ENCODE measurements at regions not wholly inside any gene's neighbourhood (a gene's known extent, or its start where the extent isn't known, plus 50 kb on each side); places are given as distances from the start of the nearest gene placed in this dataset.

DNA sequence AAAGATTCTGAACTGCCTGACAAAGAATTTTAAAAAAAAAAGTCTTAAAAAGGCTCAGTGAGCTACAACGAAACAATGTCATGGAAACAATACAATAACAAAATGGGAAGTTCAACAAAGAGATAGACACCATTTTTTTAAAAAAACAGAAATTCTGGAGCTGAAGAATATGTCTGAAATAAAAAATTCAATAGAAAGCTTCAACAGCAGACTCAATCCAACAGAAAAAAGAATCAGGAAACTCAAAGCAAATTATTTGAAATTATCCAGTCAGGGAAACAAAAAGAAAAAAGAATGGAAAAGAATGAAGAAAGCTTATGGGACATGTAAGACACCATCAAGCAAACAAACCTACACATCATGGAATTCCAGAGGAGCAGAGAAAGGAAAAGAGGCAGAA, 118.5 kb upstream of the LGR5 start:
- Histone ChIP-seq H3K4me2 (ENCODE audit: low read length) (no peak overlapping the region), H2AFZ (ENCODE audit: low read depth, low read length, poor library complexity, severe bottlenecking) (no peak overlapping the region), H3K4me1 (ENCODE audit: control insufficient read depth in 1 of 2, insufficient read depth in 2 of 2, low read length in 2 of 2) (no peaks in the 10 kb centered on the region), H3K27ac (ENCODE audit: low read depth, low read length) (no peak overlapping the region), H3K9me2 (ENCODE audit: insufficient read depth) (no peaks in the 10 kb centered on the region), H3K4me3 (replicated peaks in 1 of 2; ENCODE audit: low read depth in 1 of 2, low read length in 2 of 2) (no peak overlapping the region), H3K27me3 (ENCODE audit: insufficient read depth, low read length) (no peaks in the 10 kb centered on the region), H3K9ac (ENCODE audit: low read length) (no peak overlapping the region), H3K79me2 (ENCODE audit: insufficient read depth, low read length) (no peaks in the 10 kb centered on the region), H4K20me1 (ENCODE audit: insufficient read depth) (no peaks in the 10 kb centered on the region), H3K36me3 (ENCODE audit: control insufficient read depth in 1 of 2, insufficient read depth in 2 of 2, low read length in 2 of 2) (no peaks in the 10 kb centered on the region), H3K9me3 (ENCODE audit: control insufficient read depth in 1 of 2, insufficient read depth in 1 of 2, low read depth in 1 of 2, low read length in 2 of 2) (peaks cover 4 to 6% of the 10 kb centered on the region in 2 experiments; a peak in 2 of 4 replicates)
- BruUV-seq (replicated peaks): no TSS peak
- CTCF ChIA-PET: no interaction called here
- RAD21 ChIA-PET (ENCODE audit: low non-redundant PET in 1 of 2, low total read pairs in 2 of 2, uncharacterized antibody in 2 of 2, unreplicated experiment in 2 of 2): no interaction called here
- DNase-seq (ENCODE audit: low read depth, low spot score): no peak
- intact Hi-C loops (cut with micrococcal nuclease): no loop called here
- no peak for ATAC-seq
- TF ChIP-seq EZH2phosphoT487 (IDR thresholded peaks at IDR 0.05; ENCODE audit: borderline replicate concordance) (no peak), FOSL1 (IDR thresholded peaks at IDR 0.05; ENCODE audit: low read depth) (no peak), ZBTB33 (IDR thresholded peaks at IDR 0.05; ENCODE audit: extremely low read depth, insufficient replicate concordance, low read length) (no peak), SRF (IDR thresholded peaks at IDR 0.05; ENCODE audit: low read depth) (no peak), EGR1 (IDR thresholded peaks at IDR 0.05; ENCODE audit: low read depth) (no peak), JUND (IDR thresholded peaks at IDR 0.05) (no peak), YY1 (IDR thresholded peaks at IDR 0.05; ENCODE audit: extremely low read depth, insufficient replicate concordance, low read depth, low read length) (no peak), CBX3 (IDR thresholded peaks at IDR 0.05; ENCODE audit: low read depth) (no peak), ELF1 (IDR thresholded peaks at IDR 0.05; ENCODE audit: borderline replicate concordance, low read depth) (no peak), RAD21 (IDR thresholded peaks at IDR 0.05; ENCODE audit: low read depth) (no peak), SP1 (IDR thresholded peaks at IDR 0.05; ENCODE audit: low read depth) (no peak), REST (IDR thresholded peaks at IDR 0.05; ENCODE audit: low read depth) (no peak), POLR2AphosphoS5 (IDR thresholded peaks at IDR 0.05; ENCODE audit: low read depth, low read length) (no peak), ZFX (IDR thresholded peaks at IDR 0.05) (no peak), ZNF274 (IDR thresholded peaks at IDR 0.05; ENCODE audit: low read depth, low read length) (no peak), SIN3A (IDR thresholded peaks at IDR 0.05; ENCODE audit: low read depth) (no peak), CEBPB (IDR thresholded peaks at IDR 0.05; ENCODE audit: low read depth) (no peak), EZH2 (IDR thresholded peaks at IDR 0.05) (no peak)
- TF ChIP-seq, protein P1, sequence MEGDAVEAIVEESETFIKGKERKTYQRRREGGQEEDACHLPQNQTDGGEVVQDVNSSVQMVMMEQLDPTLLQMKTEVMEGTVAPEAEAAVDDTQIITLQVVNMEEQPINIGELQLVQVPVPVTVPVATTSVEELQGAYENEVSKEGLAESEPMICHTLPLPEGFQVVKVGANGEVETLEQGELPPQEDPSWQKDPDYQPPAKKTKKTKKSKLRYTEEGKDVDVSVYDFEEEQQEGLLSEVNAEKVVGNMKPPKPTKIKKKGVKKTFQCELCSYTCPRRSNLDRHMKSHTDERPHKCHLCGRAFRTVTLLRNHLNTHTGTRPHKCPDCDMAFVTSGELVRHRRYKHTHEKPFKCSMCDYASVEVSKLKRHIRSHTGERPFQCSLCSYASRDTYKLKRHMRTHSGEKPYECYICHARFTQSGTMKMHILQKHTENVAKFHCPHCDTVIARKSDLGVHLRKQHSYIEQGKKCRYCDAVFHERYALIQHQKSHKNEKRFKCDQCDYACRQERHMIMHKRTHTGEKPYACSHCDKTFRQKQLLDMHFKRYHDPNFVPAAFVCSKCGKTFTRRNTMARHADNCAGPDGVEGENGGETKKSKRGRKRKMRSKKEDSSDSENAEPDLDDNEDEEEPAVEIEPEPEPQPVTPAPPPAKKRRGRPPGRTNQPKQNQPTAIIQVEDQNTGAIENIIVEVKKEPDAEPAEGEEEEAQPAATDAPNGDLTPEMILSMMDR (IDR thresholded peaks at IDR 0.05 in 2 of 3, conservative IDR thresholded peaks at IDR 0.05 in 1 of 3; ENCODE audit: borderline replicate concordance in 1 of 3, insufficient read depth in 1 of 3, low read depth in 2 of 3, low read length in 2 of 3): no peak
- POLR2A ChIA-PET: no interaction called here

All from HCT116 (cell line).